ENCODE measurements at regions not wholly inside any gene's neighbourhood (a gene's known extent, or its start where the extent isn't known, plus 50 kb on each side); places are given as distances from the start of the nearest gene placed in this dataset.

DNA sequence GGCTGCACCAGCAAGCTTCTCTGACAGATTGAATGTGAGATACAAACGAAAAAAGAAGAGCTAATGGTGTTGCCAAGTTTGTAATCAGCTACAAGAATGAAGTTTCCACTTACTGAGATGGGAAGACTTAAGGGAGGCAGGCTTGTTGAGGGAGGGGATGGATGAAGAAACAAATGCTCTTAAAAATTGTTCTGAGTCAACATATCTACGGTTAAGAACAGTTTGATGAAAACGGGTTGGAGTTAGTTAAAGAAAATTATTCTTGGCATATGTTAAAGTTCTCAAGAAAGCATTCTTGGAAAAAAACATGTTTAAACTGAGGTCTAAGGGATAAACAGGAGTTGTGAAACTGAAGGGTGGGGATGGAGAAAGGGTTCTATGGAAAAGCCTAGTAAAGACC, 816.3 kb upstream of the HS3ST1 start:
- no peak for DNase-seq (ENCODE audit: extremely low spot score, unreplicated experiment)
- Mint-ChIP-seq H3K4me1 (ENCODE audit: unreplicated experiment) (peaks cover 3% of the 10 kb centered on the region), H3K27ac (no peak overlapping the region), H3K4me3 (no peak overlapping the region), H3K36me3 (no peaks in the 10 kb centered on the region), H3K27me3 (no peaks in the 10 kb centered on the region), H3K9me3 (no peaks in the 10 kb centered on the region)
- TF ChIP-seq, protein P1, sequence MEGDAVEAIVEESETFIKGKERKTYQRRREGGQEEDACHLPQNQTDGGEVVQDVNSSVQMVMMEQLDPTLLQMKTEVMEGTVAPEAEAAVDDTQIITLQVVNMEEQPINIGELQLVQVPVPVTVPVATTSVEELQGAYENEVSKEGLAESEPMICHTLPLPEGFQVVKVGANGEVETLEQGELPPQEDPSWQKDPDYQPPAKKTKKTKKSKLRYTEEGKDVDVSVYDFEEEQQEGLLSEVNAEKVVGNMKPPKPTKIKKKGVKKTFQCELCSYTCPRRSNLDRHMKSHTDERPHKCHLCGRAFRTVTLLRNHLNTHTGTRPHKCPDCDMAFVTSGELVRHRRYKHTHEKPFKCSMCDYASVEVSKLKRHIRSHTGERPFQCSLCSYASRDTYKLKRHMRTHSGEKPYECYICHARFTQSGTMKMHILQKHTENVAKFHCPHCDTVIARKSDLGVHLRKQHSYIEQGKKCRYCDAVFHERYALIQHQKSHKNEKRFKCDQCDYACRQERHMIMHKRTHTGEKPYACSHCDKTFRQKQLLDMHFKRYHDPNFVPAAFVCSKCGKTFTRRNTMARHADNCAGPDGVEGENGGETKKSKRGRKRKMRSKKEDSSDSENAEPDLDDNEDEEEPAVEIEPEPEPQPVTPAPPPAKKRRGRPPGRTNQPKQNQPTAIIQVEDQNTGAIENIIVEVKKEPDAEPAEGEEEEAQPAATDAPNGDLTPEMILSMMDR (conservative IDR thresholded peaks at IDR 0.05): no peak

DNA sequence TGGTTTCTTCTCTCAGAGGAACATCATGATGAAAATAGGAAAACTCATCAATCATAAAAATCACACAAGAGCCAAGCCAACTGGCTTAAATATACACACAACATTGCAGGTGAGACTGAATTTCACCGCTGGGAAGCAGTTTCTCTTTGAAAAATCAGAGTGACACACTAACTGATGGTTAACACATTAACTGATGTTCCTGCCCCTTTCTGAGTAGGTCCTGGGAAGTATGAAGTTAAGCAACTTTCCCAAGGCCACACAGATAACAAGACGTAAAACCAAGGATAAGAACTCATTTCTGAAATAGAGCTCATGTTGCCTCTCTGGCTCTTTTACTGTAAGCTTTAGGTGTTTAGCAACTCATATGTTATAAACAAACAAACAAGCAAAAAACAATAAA, 813.7 kb upstream of the HS3ST1 start:
- H3K4me3 Mint-ChIP-seq: peak overlapping the region; percentile 13
- no peaks in the 10 kb centered on the region for H3K27me3 Mint-ChIP-seq
- peak overlapping the region; percentile 62 for H3K27ac Mint-ChIP-seq
- TF ChIP-seq, protein P1 (conservative IDR thresholded peaks at IDR 0.05): no peak
- no peak for DNase-seq (ENCODE audit: extremely low spot score, unreplicated experiment)
- no peaks in the 10 kb centered on the region for H3K36me3 Mint-ChIP-seq
- H3K4me1 Mint-ChIP-seq (ENCODE audit: unreplicated experiment): peaks cover 3% of the 10 kb centered on the region
- H3K9me3 Mint-ChIP-seq: no peaks in the 10 kb centered on the region

DNA sequence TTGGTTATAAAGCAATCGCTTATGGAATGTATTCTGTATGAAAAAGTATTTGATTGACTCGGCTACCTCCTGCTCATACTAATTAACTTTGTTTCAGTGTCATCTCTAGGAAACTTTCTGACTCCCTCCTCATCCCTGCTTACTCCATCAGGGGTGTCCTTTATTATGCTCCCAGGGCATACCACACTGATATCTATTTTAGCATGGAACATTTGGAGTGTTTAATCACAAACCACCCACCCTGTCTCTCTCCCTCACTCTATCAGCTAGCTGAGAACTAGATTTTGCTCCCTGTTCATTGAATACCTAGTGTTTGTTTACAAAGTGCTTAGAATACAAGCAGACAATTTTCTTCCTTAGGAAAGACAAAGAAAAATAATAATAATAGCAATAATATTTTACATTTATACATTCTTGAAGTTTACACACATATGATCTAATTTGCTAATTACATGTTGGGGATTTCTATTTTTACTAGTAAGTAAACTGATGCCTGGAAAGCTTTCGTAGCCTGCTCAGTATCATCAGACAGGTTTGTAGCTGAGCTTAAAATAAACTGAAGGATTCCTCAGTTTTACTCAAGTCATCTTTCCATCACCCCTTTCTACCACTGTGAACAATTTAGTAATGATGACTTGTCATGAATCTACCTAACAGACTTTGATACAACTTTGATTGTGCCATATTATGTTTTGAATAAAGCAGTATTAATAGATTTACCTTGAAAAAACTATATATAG, 811.4 kb upstream of the HS3ST1 start:
- no peaks in the 10 kb centered on the region for H3K9me3 Mint-ChIP-seq
- no peak for DNase-seq (ENCODE audit: extremely low spot score, unreplicated experiment)
- H3K36me3 Mint-ChIP-seq: no peaks in the 10 kb centered on the region
- H3K27ac Mint-ChIP-seq: no peak overlapping the region
- H3K27me3 Mint-ChIP-seq: no peaks in the 10 kb centered on the region
- no peak overlapping the region for H3K4me3 Mint-ChIP-seq
- TF ChIP-seq, protein P1 (conservative IDR thresholded peaks at IDR 0.05): no peak
- H3K4me1 Mint-ChIP-seq (ENCODE audit: unreplicated experiment): peaks cover 3% of the 10 kb centered on the region

DNA sequence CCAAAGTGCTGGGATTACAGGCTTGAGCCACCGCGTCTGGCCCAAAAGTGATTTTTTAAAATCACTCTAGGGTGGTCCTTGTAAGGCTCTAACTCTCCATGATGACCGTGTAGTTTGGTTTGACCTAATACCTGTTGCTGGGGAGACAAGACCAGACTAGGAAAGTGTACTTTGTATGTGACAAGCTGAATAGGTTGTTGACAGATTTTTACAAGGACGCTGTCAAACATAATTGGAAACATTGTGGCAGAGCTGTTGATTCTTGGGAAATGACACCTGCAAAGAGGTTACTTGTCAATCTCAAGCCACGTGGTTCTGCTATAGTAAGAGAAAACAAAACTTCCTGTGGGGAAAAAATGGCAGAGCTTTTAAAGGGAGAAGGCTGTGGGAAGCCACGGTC, 802.4 kb upstream of the HS3ST1 start:
- no peak overlapping the region for H3K4me3 Mint-ChIP-seq
- H3K4me1 Mint-ChIP-seq (ENCODE audit: unreplicated experiment): no peaks in the 10 kb centered on the region
- H3K36me3 Mint-ChIP-seq: no peaks in the 10 kb centered on the region
- TF ChIP-seq, protein P1 (conservative IDR thresholded peaks at IDR 0.05): no peak
- H3K9me3 Mint-ChIP-seq: peaks cover 3% of the 10 kb centered on the region
- no peaks in the 10 kb centered on the region for H3K27me3 Mint-ChIP-seq
- no peak overlapping the region for H3K27ac Mint-ChIP-seq
- DNase-seq (ENCODE audit: extremely low spot score, unreplicated experiment): no peak

DNA sequence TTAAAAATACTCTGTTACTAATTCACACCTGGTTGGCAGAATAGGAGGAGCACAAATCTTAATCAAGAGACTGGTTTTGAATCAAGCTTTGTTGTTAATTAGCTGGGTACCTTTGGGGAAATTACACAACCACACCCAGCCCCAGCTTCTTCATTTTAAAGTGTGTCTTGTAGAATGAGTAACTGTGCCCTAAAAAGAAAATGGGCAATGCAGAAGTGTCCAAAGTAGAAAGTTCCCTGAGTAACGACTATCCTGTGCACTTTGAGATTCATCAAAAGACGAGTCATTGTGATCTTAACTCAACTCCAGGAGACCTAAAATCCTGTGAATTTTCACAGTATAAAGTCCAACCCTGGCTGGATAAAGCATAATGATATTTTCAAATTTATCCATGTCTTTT, 792.3 kb upstream of the HS3ST1 start:
- TF ChIP-seq, protein P1 (conservative IDR thresholded peaks at IDR 0.05): no peak
- DNase-seq (ENCODE audit: extremely low spot score, unreplicated experiment): no peak
- Mint-ChIP-seq H3K36me3 (no peaks in the 10 kb centered on the region), H3K4me1 (ENCODE audit: unreplicated experiment) (peaks cover 11% of the 10 kb centered on the region), H3K27me3 (no peaks in the 10 kb centered on the region), H3K4me3 (no peak overlapping the region), H3K27ac (no peak overlapping the region), H3K9me3 (no peaks in the 10 kb centered on the region)

Measured in type B pancreatic cell (in vitro differentiated cells).